Liver (tissue), 8 donors: ENCODE measurements at regions not wholly inside any gene's neighbourhood (a gene's known extent, or its start where the extent isn't known, plus 50 kb on each side); places are given as distances from the start of the nearest gene placed in this dataset.

Experiments used
- DNase-seq: peaks from one replicate; pipeline ENCODE4 v3.0.0-alpha.2; 2017; ENCODE audit warnings: low spot score
- H3K27ac ChIP-seq, 2 donors: one replicate each; pipeline ENCODE4 v1.7.0; 2013; ENCODE audit warnings: inconsistent platforms in 2 of 2, low read length in 2 of 2, control low read depth in 1 of 2, low read depth in 1 of 2, mild to moderate bottlenecking in 1 of 2
- H3K27me3 ChIP-seq, 4 donors: one replicate each; pipeline versions ENCODE4 v1.6.1 to v1.7.0; 2013; ENCODE audit warnings: low read length in 3 of 4, inconsistent platforms in 1 of 4, mild to moderate bottlenecking in 1 of 4, moderate library complexity in 1 of 4; ENCODE audit not compliant: control insufficient read depth in 4 of 4, insufficient read depth in 4 of 4
- H3K36me3 ChIP-seq, 4 donors: one replicate each; pipeline versions ENCODE4 v1.6.1 to v1.7.0; 2013; ENCODE audit warnings: low read length in 3 of 4, mild to moderate bottlenecking in 3 of 4, low read depth in 1 of 4, moderate library complexity in 1 of 4; ENCODE audit not compliant: control insufficient read depth in 4 of 4, insufficient read depth in 3 of 4
- H3K4me1 ChIP-seq, 4 donors: one replicate each; pipeline versions ENCODE4 v1.6.1 to v1.7.0; 2013; ENCODE audit warnings: low read length in 3 of 4, mild to moderate bottlenecking in 3 of 4, moderate library complexity in 1 of 4; ENCODE audit not compliant: control insufficient read depth in 4 of 4, insufficient read depth in 4 of 4
- H3K4me3 ChIP-seq, 3 donors: one replicate each; pipeline versions ENCODE4 v1.6.1 to v1.7.0; 2013; ENCODE audit warnings: low read length in 3 of 3, control low read depth in 1 of 3, low read depth in 1 of 3, mild to moderate bottlenecking in 1 of 3
- H3K9ac ChIP-seq, 2 donors: one replicate each; pipeline ENCODE4 v1.7.0; 2013; ENCODE audit warnings: low read length in 2 of 2, mild to moderate bottlenecking in 2 of 2, moderate library complexity in 2 of 2, control low read depth in 1 of 2, low read depth in 1 of 2
- H3K9me3 ChIP-seq, 4 donors: one replicate each; pipeline versions ENCODE4 v1.6.1 to v1.7.0; 2013; ENCODE audit warnings: low read length in 3 of 4; ENCODE audit not compliant: control insufficient read depth in 4 of 4
- EGR1 ChIP-seq, 2 donors: IDR thresholded peaks; 2 replicates each; pipeline ENCODE4 v1.6.1; 2016 to 2018; ENCODE audit warnings: antibody characterized with exemption in 2 of 2, low read depth in 2 of 2
- FOXA1 ChIP-seq: IDR thresholded peaks from 2 replicates; pipeline ENCODE4 v1.6.1; 2016; ENCODE audit warnings: antibody characterized with exemption
- FOXA2 ChIP-seq: IDR thresholded peaks from 2 replicates; pipeline ENCODE4 v1.6.1; 2016; ENCODE audit warnings: antibody characterized with exemption
- GABPA ChIP-seq, 2 donors: IDR thresholded peaks in 1 of 2; conservative IDR thresholded peaks in 1 of 2; 2 replicates each; pipeline ENCODE4 v1.6.1; 2016; ENCODE audit warnings: antibody characterized with exemption in 2 of 2, mild to moderate bottlenecking in 1 of 2, moderate library complexity in 1 of 2
- JUND ChIP-seq, 2 donors: IDR thresholded peaks; 2 replicates each; pipeline ENCODE4 v1.6.1; 2016; ENCODE audit warnings: antibody characterized with exemption in 2 of 2
- NR2F2 ChIP-seq: IDR thresholded peaks from 2 replicates; pipeline ENCODE4 v1.6.1; 2016; ENCODE audit warnings: antibody characterized with exemption
- RAD21 ChIP-seq, 2 donors: IDR thresholded peaks; 2 replicates each; pipeline ENCODE4 v1.6.1; 2016; ENCODE audit warnings: antibody characterized with exemption in 2 of 2, mild to moderate bottlenecking in 2 of 2
- RXRA ChIP-seq, 2 donors: IDR thresholded peaks; 2 replicates each; pipeline ENCODE4 v1.6.1; 2017 to 2018; ENCODE audit warnings: antibody characterized with exemption in 2 of 2, mild to moderate bottlenecking in 1 of 2
- SP1 ChIP-seq: IDR thresholded peaks from 2 replicates; pipeline ENCODE4 v1.6.1; 2018; ENCODE audit warnings: antibody characterized with exemption, mild to moderate bottlenecking
- TAF1 ChIP-seq: conservative IDR thresholded peaks from 2 replicates; pipeline ENCODE4 v1.6.1; 2016; ENCODE audit warnings: antibody characterized with exemption, mild to moderate bottlenecking
- YY1 ChIP-seq: IDR thresholded peaks from 2 replicates; pipeline ENCODE4 v1.6.1; 2016; ENCODE audit warnings: antibody characterized with exemption, mild to moderate bottlenecking
- WGBS: extraction: QIAGEN DNeasy Blood & Tissue Kit; methylation state at CpG from one replicate; pipeline ENCODE4 v1.1.7; 2013; 5-methylcytosine and 5-hydroxymethylcytosine counted together
- TF ChIP-seq, protein P1 (sequence below): IDR thresholded peaks from 2 replicates; pipeline ENCODE4 v1.6.1; 2016; ENCODE audit warnings: antibody characterized with exemption
- TF ChIP-seq, protein P2 (sequence below): fragments of 150-350 bp; IDR thresholded peaks from 2 replicates; pipeline ENCODE4 v1.5.1; 2017; ENCODE audit warnings: improper control_type of control experiment, low read depth, low read length; ENCODE audit not compliant: missing input control
- TF ChIP-seq, protein P3 (sequence below): IDR thresholded peaks from 2 replicates; pipeline ENCODE4 v1.6.1; 2016; ENCODE audit warnings: antibody characterized with exemption, mild to moderate bottlenecking
- TF ChIP-seq, protein P4 (sequence below): IDR thresholded peaks from 2 replicates; pipeline ENCODE4 v1.6.1; 2016; ENCODE audit warnings: antibody characterized with exemption
- TF ChIP-seq, protein P5 (sequence below): IDR thresholded peaks from 2 replicates; pipeline ENCODE4 v1.6.1; 2016; ENCODE audit warnings: antibody characterized with exemption
- donor health status: healthy.
- donor health status: healthy.
- donor health status: healthy.
- donor health status: healthy.
- donor health status: healthy.

DNA sequence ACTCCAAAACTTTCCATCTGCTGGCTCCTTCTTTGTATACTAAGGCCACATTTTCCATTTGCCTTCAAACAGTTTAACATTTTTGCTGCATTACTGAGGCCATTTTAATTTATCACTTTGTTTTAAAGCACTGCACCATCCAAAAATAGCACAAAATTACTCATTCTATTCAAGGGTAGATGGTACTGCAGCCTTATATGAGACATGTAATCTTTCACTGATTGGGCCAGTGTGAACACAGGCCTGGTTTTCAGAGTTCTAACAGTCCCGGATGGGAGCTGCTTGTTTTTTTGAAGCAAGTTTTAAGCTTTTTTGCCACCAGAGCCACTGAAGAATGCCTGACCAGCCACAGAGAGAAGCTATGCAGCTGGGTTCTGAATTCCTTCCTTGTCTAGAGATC is 172.3 kb upstream of the TSC22D2 start:
- no peaks in the 10 kb centered on the region for H3K9me3 ChIP-seq
- no peaks in the 10 kb centered on the region for H3K36me3 ChIP-seq
- H3K4me1 ChIP-seq, result peaks cover 0 to 4% (median 3%) of the 10 kb centered on the region in 4 donors
- no peak overlapping the region for H3K4me3 ChIP-seq
- 50% methylated on average over 1 of the region's 1 CpG for WGBS
- H3K27ac ChIP-seq, result no peak overlapping the region
- no peaks in the 10 kb centered on the region for H3K27me3 ChIP-seq
- DNase-seq, result no peak
- no peak overlapping the region for H3K9ac ChIP-seq
- TF ChIP-seq RXRA (IDR thresholded peaks at IDR 0.05) (no peak), FOXA1 (no peak)

DNA sequence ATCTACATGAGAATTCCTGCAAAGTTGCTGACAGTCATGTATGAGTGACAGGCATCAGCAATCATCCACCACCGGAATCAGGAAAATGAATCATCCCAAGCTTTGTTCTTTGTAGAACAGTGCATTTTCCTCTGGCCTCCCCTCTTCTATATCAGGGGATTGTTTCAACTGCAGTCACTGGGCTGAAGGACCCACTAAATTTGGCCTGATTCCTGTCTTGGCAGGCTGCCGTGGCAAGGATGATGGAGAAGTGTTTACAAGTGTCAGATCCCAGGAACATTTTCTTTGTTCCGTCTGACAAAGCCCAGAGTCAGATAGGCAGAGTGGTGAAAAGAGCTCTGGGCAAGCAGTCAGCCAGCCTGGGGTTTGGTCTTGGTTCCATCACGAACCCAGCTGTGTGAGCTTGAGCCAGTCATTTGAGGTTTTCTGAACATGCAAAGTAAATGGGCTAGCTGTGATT is 175.1 kb upstream of the TSC22D2 start:
- H3K27ac ChIP-seq, result no peak overlapping the region
- H3K9me3 ChIP-seq, result no peaks in the 10 kb centered on the region
- peaks cover 0 to 4% (median 1%) of the 10 kb centered on the region in 4 donors for H3K4me1 ChIP-seq
- TF ChIP-seq EGR1 (IDR thresholded peaks at IDR 0.05; ENCODE audit: low read depth in 2 of 2) (no peak), SP1 (no peak), GABPA (IDR thresholded peaks at IDR 0.05 in 1 of 2, conservative IDR thresholded peaks at IDR 0.05 in 1 of 2) (no peak), FOXA1 (no peak), NR2F2 (no peak), TAF1 (no peak), FOXA2 (no peak)
- TF ChIP-seq, protein P1, sequence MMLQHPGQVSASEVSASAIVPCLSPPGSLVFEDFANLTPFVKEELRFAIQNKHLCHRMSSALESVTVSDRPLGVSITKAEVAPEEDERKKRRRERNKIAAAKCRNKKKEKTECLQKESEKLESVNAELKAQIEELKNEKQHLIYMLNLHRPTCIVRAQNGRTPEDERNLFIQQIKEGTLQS, result no peak
- TF ChIP-seq, protein P2, sequence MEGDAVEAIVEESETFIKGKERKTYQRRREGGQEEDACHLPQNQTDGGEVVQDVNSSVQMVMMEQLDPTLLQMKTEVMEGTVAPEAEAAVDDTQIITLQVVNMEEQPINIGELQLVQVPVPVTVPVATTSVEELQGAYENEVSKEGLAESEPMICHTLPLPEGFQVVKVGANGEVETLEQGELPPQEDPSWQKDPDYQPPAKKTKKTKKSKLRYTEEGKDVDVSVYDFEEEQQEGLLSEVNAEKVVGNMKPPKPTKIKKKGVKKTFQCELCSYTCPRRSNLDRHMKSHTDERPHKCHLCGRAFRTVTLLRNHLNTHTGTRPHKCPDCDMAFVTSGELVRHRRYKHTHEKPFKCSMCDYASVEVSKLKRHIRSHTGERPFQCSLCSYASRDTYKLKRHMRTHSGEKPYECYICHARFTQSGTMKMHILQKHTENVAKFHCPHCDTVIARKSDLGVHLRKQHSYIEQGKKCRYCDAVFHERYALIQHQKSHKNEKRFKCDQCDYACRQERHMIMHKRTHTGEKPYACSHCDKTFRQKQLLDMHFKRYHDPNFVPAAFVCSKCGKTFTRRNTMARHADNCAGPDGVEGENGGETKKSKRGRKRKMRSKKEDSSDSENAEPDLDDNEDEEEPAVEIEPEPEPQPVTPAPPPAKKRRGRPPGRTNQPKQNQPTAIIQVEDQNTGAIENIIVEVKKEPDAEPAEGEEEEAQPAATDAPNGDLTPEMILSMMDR, result no peak
- H3K36me3 ChIP-seq, result no peaks in the 10 kb centered on the region
- H3K27me3 ChIP-seq, result no peaks in the 10 kb centered on the region
- no peak overlapping the region for H3K4me3 ChIP-seq
- H3K9ac ChIP-seq, result no peak overlapping the region
- 45% methylated on average over 4 of the region's 4 CpGs for WGBS
- DNase-seq, result no peak

DNA sequence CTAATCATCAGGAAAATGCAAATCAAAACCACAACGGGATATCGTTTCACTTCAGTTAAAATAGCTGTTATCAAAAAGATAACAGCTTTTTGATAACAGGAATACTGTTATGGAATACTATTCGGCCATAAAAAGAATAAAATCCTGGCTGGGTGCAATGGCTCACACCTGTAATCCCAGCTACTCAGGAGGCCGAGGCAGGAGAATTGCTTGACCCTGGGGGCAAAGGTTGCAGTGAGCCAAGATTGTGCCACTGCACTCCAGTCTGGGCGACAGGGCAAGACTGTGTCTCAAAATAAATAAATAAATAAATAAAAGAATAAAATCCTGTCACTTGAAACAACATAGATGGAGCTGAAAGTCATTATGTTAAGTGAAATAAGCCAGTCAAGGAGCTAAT is 178.1 kb upstream of the TSC22D2 start:
- no peak overlapping the region for H3K9ac ChIP-seq
- H3K27me3 ChIP-seq, result no peaks in the 10 kb centered on the region
- no peak overlapping the region for H3K4me3 ChIP-seq
- DNase-seq, result no peak
- TF ChIP-seq JUND (IDR thresholded peaks at IDR 0.05), result no peak
- TF ChIP-seq, protein P3, sequence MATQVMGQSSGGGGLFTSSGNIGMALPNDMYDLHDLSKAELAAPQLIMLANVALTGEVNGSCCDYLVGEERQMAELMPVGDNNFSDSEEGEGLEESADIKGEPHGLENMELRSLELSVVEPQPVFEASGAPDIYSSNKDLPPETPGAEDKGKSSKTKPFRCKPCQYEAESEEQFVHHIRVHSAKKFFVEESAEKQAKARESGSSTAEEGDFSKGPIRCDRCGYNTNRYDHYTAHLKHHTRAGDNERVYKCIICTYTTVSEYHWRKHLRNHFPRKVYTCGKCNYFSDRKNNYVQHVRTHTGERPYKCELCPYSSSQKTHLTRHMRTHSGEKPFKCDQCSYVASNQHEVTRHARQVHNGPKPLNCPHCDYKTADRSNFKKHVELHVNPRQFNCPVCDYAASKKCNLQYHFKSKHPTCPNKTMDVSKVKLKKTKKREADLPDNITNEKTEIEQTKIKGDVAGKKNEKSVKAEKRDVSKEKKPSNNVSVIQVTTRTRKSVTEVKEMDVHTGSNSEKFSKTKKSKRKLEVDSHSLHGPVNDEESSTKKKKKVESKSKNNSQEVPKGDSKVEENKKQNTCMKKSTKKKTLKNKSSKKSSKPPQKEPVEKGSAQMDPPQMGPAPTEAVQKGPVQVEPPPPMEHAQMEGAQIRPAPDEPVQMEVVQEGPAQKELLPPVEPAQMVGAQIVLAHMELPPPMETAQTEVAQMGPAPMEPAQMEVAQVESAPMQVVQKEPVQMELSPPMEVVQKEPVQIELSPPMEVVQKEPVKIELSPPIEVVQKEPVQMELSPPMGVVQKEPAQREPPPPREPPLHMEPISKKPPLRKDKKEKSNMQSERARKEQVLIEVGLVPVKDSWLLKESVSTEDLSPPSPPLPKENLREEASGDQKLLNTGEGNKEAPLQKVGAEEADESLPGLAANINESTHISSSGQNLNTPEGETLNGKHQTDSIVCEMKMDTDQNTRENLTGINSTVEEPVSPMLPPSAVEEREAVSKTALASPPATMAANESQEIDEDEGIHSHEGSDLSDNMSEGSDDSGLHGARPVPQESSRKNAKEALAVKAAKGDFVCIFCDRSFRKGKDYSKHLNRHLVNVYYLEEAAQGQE, result no peak
- TF ChIP-seq TAF1, result no peak
- TF ChIP-seq, protein P4, sequence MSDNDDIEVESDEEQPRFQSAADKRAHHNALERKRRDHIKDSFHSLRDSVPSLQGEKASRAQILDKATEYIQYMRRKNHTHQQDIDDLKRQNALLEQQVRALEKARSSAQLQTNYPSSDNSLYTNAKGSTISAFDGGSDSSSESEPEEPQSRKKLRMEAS, result no peak
- no peak for TF ChIP-seq NR2F2
- no peak for TF ChIP-seq FOXA1
- no peak for TF ChIP-seq YY1
- TF ChIP-seq GABPA (IDR thresholded peaks at IDR 0.05 in 1 of 2, conservative IDR thresholded peaks at IDR 0.05 in 1 of 2), result no peak
- TF ChIP-seq, protein P1, result no peak
- no peak for TF ChIP-seq SP1
- no peak for TF ChIP-seq EGR1 (IDR thresholded peaks at IDR 0.05; ENCODE audit: low read depth in 2 of 2)
- TF ChIP-seq, protein P5, sequence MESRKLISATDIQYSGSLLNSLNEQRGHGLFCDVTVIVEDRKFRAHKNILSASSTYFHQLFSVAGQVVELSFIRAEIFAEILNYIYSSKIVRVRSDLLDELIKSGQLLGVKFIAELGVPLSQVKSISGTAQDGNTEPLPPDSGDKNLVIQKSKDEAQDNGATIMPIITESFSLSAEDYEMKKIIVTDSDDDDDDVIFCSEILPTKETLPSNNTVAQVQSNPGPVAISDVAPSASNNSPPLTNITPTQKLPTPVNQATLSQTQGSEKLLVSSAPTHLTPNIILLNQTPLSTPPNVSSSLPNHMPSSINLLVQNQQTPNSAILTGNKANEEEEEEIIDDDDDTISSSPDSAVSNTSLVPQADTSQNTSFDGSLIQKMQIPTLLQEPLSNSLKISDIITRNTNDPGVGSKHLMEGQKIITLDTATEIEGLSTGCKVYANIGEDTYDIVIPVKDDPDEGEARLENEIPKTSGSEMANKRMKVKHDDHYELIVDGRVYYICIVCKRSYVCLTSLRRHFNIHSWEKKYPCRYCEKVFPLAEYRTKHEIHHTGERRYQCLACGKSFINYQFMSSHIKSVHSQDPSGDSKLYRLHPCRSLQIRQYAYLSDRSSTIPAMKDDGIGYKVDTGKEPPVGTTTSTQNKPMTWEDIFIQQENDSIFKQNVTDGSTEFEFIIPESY, result no peak
- TF ChIP-seq, protein P2, result no peak
- no peak for TF ChIP-seq RXRA (IDR thresholded peaks at IDR 0.05)
- TF ChIP-seq RAD21 (IDR thresholded peaks at IDR 0.05), result no peak
- WGBS, result 74% methylated on average over 5 of the region's 5 CpGs
- no peaks in the 10 kb centered on the region for H3K36me3 ChIP-seq
- no peaks in the 10 kb centered on the region for H3K9me3 ChIP-seq
- no peaks in the 10 kb centered on the region for H3K4me1 ChIP-seq
- no peak overlapping the region for H3K27ac ChIP-seq
